Suprapubic skin (tissue), 4 donors: ENCODE measurements at regions not wholly inside any gene's neighbourhood (a gene's known extent, or its start where the extent isn't known, plus 50 kb on each side); places are given as distances from the start of the nearest gene placed in this dataset.
A peak's percentile ranks its signal among the peaks of the same experiment; 100 is the strongest.

ENCODE experiments used
- DNase-seq, 2 donors: peaks; one replicate each; pipeline ENCODE4 v3.0.0-alpha.2; 2019; ENCODE audit warnings: low spot score in 2 of 2
- H3K27ac ChIP-seq: fragments of 200-600 bp; sonication (generic); one replicate; pipeline ENCODE4 v1.5.1; 2019
- H3K27me3 ChIP-seq: fragments of 200-600 bp; sonication (generic); one replicate; pipeline ENCODE4 v1.5.1; 2019
- H3K36me3 ChIP-seq: fragments of 200-600 bp; sonication (generic); one replicate; pipeline ENCODE4 v1.5.1; 2019
- H3K4me1 ChIP-seq: fragments of 200-600 bp; sonication (generic); one replicate; pipeline ENCODE4 v1.5.1; 2019
- H3K4me3 ChIP-seq: fragments of 200-600 bp; sonication (generic); one replicate; pipeline ENCODE4 v1.5.1; 2019; ENCODE audit warnings: mild to moderate bottlenecking
- H3K9me3 ChIP-seq: fragments of 200-600 bp; sonication (generic); one replicate; pipeline ENCODE4 v1.5.1; 2019
- EP300 ChIP-seq: sonication (generic); formaldehyde crosslinking; IDR thresholded peaks from one replicate; pipeline ENCODE4 v1.6.1; 2017; ENCODE audit warnings: antibody characterized with exemption
- POLR2A ChIP-seq, 2 donors: fragments of 450-650 bp; IDR thresholded peaks; one replicate each; pipeline ENCODE4 v1.6.1; 2017; ENCODE audit warnings: antibody characterized with exemption in 2 of 2, mild to moderate bottlenecking in 2 of 2, moderate library complexity in 2 of 2
- POLR2AphosphoS5 ChIP-seq, 3 donors: sonication (generic); formaldehyde crosslinking; IDR thresholded peaks; one replicate each; pipeline ENCODE4 v1.6.1; 2017; ENCODE audit warnings: antibody characterized with exemption in 3 of 3
- WGBS: methylation state at CpG from one replicate; pipeline ENCODE4 v1.1.5; 2018; 5-methylcytosine and 5-hydroxymethylcytosine counted together
- TF ChIP-seq, protein P1 (sequence below), 2 donors: fragments of 200-600 bp in 1 of 2; fragments of 450-650 bp in 1 of 2; sonication (generic) in 1 of 2; IDR thresholded peaks; one replicate each; pipeline ENCODE4 v1.5.1; 2016 to 2019; ENCODE audit warnings: antibody characterized with exemption in 2 of 2, mild to moderate bottlenecking in 1 of 2, moderate library complexity in 1 of 2

DNA sequence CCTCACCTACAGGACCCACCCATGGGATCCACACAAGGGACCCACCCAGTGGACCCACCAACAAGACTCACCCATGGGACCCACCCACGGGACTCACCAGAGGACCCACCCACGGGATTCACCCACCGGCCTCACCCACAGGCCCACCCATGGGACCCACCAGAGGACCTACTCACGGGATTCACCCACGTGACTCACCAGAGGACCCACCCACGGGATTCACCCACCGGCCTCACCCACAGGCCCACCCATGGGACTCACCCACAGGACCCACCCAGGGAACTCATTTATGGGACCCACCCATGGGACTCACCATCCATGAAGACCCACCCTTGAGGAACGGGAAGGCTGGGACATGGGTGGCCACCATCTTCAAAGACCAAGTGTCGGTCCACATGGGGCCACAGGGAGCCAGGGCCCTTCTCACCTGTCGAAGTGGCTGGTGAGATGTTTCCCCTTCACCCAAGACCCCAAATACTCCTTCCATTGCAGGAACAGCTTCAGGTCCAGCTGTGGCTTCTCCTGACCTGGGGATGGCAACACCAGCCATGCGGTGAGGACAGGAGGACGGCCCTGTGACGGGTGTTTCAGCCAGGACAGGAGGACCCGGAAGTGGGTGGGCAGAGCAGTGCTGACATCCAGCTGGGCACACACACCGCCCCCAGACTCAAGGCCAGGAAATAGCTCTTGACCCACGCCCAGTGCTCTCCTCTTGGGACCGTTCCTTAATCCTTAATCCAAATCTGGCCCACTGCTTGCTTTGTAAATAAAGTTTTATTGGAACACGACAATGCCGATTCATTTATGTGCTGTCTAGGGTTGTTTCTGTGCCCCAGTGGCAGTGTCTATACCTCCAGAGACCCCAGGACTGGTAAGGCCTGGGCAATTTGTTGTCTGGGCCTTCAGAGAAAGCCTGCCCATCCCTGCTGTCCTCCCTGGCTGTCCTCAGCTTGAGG, 1005.1 kb downstream of the BRD1 start:
- Histone ChIP-seq H3K9me3 (no peaks in the 10 kb centered on the region), H3K4me3 (no peak overlapping the region), H3K4me1 (no peaks in the 10 kb centered on the region), H3K27ac (no peak overlapping the region), H3K27me3 (peaks cover 42% of the 10 kb centered on the region), H3K36me3 (no peaks in the 10 kb centered on the region)
- WGBS = 91% methylated on average over 19 of the region's 19 CpGs
- no peak for TF ChIP-seq POLR2AphosphoS5 (IDR thresholded peaks at IDR 0.05)
- no peak for TF ChIP-seq EP300
- TF ChIP-seq POLR2A (IDR thresholded peaks at IDR 0.05) = no peak
- TF ChIP-seq, protein P1, sequence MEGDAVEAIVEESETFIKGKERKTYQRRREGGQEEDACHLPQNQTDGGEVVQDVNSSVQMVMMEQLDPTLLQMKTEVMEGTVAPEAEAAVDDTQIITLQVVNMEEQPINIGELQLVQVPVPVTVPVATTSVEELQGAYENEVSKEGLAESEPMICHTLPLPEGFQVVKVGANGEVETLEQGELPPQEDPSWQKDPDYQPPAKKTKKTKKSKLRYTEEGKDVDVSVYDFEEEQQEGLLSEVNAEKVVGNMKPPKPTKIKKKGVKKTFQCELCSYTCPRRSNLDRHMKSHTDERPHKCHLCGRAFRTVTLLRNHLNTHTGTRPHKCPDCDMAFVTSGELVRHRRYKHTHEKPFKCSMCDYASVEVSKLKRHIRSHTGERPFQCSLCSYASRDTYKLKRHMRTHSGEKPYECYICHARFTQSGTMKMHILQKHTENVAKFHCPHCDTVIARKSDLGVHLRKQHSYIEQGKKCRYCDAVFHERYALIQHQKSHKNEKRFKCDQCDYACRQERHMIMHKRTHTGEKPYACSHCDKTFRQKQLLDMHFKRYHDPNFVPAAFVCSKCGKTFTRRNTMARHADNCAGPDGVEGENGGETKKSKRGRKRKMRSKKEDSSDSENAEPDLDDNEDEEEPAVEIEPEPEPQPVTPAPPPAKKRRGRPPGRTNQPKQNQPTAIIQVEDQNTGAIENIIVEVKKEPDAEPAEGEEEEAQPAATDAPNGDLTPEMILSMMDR (IDR thresholded peaks at IDR 0.05) = no peak
- DNase-seq = peak in 1 of 2 donors; percentile 37

DNA sequence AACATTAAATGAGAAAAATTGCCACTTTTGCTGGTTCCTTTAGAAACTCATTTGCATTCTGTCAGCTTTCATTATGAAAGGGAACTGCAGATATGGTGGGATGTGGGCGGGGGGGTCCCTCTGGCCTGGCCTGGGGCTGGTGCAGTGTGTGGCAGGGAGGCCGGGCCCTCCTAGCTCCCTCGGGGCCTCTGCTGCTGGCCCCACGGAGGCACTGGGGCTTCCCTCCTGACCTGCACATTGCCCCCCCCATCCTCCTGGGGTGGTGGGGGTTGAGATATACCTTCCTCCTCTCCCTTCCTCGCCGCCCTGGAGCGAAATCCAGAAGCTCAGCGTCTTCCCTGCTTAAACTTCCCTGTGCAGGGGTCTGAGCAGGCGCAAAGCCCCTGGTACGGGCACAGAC, 1005.9 kb downstream of the BRD1 start:
- H3K27me3 ChIP-seq = peaks cover 37% of the 10 kb centered on the region
- WGBS = 81% methylated on average over 8 of the region's 10 CpGs

GRCh38 chr22:48821346-48821690, 1006.4 kb downstream of the BRD1 start:
- 75% methylated on average over 10 of the region's 10 CpGs for WGBS
- no peak overlapping the region for H3K27ac ChIP-seq
- TF ChIP-seq EP300 (no peak), POLR2A (IDR thresholded peaks at IDR 0.05) (no peak), POLR2AphosphoS5 (IDR thresholded peaks at IDR 0.05) (no peak)
- TF ChIP-seq, protein P1 (IDR thresholded peaks at IDR 0.05) = no peak
- no peaks in the 10 kb centered on the region for H3K36me3 ChIP-seq
- no peak overlapping the region for H3K4me3 ChIP-seq
- no peak for DNase-seq
- H3K9me3 ChIP-seq = no peaks in the 10 kb centered on the region
- no peaks in the 10 kb centered on the region for H3K4me1 ChIP-seq
- peaks cover 33% of the 10 kb centered on the region for H3K27me3 ChIP-seq

More for the DNA sequence above, 1005.9 kb downstream of the BRD1 start:
- H3K4me3 ChIP-seq = no peak overlapping the region
- H3K27ac ChIP-seq = no peak overlapping the region
- no peaks in the 10 kb centered on the region for H3K9me3 ChIP-seq
- peak in 1 of 2 donors; percentile 31 for DNase-seq
- TF ChIP-seq POLR2A (IDR thresholded peaks at IDR 0.05) = no peak
- no peak for TF ChIP-seq EP300
- no peak for TF ChIP-seq POLR2AphosphoS5 (IDR thresholded peaks at IDR 0.05)
- TF ChIP-seq, protein P1 (IDR thresholded peaks at IDR 0.05) = no peak
- H3K4me1 ChIP-seq = no peaks in the 10 kb centered on the region
- H3K36me3 ChIP-seq = no peaks in the 10 kb centered on the region

- H3K4me3 ChIP-seq = no peak overlapping the region
- no peaks in the 10 kb centered on the region for H3K4me1 ChIP-seq
- WGBS = 88% methylated on average over 25 of the region's 27 CpGs
- H3K27ac ChIP-seq = no peak overlapping the region
- H3K9me3 ChIP-seq = no peaks in the 10 kb centered on the region
- H3K27me3 ChIP-seq = peaks cover 27% of the 10 kb centered on the region
- H3K36me3 ChIP-seq = no peaks in the 10 kb centered on the region
- DNase-seq = peak; percentile 49 to 62
- TF ChIP-seq, protein P1 (IDR thresholded peaks at IDR 0.05) = no peak
- TF ChIP-seq EP300 = no peak
- TF ChIP-seq POLR2AphosphoS5 (IDR thresholded peaks at IDR 0.05) = no peak
- TF ChIP-seq POLR2A (IDR thresholded peaks at IDR 0.05) = no peak
These were observed 1007.0 kb downstream of the BRD1 start for GRCh38 chr22:48820481-48821345.

GRCh38 chr22:48819961-48820360, 1007.7 kb downstream of the BRD1 start:
- TF ChIP-seq, protein P1 (IDR thresholded peaks at IDR 0.05) = no peak
- no peak for TF ChIP-seq EP300
- Histone ChIP-seq H3K9me3 (no peaks in the 10 kb centered on the region), H3K27ac (no peak overlapping the region), H3K27me3 (peaks cover 20% of the 10 kb centered on the region), H3K4me1 (no peaks in the 10 kb centered on the region), H3K36me3 (no peaks in the 10 kb centered on the region), H3K4me3 (no peak overlapping the region)
- no peak for DNase-seq
- 81% methylated on average over 13 of the region's 13 CpGs for WGBS
